GM12891 (cell line): ENCODE measurements at regions not wholly inside any gene's neighbourhood (a gene's known extent, or its start where the extent isn't known, plus 50 kb on each side); places are given as distances from the start of the nearest gene placed in this dataset.
"Not testable (repeated sequence)": the region's sequence is repeated elsewhere in the genome, so short reads cannot be mapped to it uniquely, and the experiment has no call there.

ENCODE experiments used
- DNase-seq: peaks from one replicate; pipeline ENCODE4 v3.0.0; 2011; ENCODE audit warnings: low spot score; ENCODE audit not compliant: insufficient read length
- FAIRE-seq: peaks from 2 replicates; lab custom pipeline; 2011; peaks lifted over from hg19 to GRCh38; lab: Jason Lieb, UNC
- PAX5 ChIP-seq: IDR thresholded peaks from 2 replicates; pipeline ENCODE4 v1.6.1; 2011; ENCODE audit warnings: low read length, moderate library complexity, mild to moderate bottlenecking; ENCODE audit not compliant: insufficient read depth, severe bottlenecking
- POLR2A ChIP-seq: IDR thresholded peaks from 2 replicates; pipeline ENCODE4 v1.6.1; 2011; ENCODE audit warnings: low read depth, low read length, control low read depth
- POLR2AphosphoS5 ChIP-seq: IDR thresholded peaks from 2 replicates; pipeline ENCODE4 v1.6.1; 2011; ENCODE audit warnings: low read depth, low read length, control low read depth
- POU2F2 ChIP-seq: IDR thresholded peaks from 2 replicates; pipeline ENCODE4 v1.6.1; 2011; ENCODE audit warnings: low read depth, mild to moderate bottlenecking, control low read depth, low read length, moderate library complexity
- SPI1 ChIP-seq: IDR thresholded peaks from 2 replicates; pipeline ENCODE4 v1.6.1; 2011; ENCODE audit warnings: low read depth, low read length, control low read depth
- TAF1 ChIP-seq: IDR thresholded peaks from 2 replicates; pipeline ENCODE4 v1.6.1; 2011; ENCODE audit warnings: low read depth, low read length, control low read depth

DNA sequence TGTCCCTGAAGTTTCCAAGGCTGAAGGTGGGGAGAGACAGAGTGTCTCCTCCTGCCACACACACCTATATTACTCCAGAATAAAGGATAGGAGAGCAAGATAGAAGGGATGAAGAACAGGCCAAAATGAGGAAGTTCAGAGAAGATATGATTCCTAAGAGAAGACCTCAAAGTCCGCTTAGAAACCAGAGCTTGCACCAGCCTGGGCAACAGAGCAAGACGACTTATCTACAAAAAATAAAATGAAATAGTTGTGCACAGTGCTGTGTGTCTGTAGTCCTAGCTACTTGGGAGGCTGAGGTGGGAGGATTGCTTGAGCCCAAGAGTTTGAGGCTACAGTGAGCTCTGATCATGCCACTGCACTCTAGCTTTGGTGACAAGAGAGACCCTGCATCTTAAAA lies 128.2 kb downstream of the HS3ST3B1 start:
- no peak for DNase-seq
- no peak for TF ChIP-seq SPI1
- no peak for TF ChIP-seq PAX5
- TF ChIP-seq TAF1: no peak
- no peak for TF ChIP-seq POLR2AphosphoS5
- TF ChIP-seq POU2F2: no peak
- no peak for TF ChIP-seq POLR2A
- no peak for FAIRE-seq

DNA sequence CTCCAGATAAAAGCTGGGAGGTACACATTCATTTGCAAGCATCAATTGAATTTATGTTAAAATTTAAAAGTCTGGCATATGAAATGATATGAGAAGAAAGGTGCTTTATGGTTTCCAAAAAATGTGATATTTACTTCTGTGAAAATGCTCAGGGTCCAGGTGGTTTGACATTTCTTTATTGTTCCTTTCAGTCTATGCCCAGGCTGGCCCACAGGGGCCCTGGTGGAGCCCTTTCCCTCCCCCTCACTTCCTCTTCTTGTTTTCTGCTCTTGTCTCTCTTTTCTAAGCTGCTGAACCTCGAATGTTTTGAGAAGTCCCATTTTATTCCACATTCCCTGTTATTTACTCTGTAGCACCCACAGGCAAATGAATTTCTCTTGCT lies 127.8 kb downstream of the HS3ST3B1 start:
- TF ChIP-seq TAF1 (no peak), SPI1 (peak; percentile 49; the same call in 1 of the 2 replicates)
- FAIRE-seq: no peak
- no peak for DNase-seq

DNA sequence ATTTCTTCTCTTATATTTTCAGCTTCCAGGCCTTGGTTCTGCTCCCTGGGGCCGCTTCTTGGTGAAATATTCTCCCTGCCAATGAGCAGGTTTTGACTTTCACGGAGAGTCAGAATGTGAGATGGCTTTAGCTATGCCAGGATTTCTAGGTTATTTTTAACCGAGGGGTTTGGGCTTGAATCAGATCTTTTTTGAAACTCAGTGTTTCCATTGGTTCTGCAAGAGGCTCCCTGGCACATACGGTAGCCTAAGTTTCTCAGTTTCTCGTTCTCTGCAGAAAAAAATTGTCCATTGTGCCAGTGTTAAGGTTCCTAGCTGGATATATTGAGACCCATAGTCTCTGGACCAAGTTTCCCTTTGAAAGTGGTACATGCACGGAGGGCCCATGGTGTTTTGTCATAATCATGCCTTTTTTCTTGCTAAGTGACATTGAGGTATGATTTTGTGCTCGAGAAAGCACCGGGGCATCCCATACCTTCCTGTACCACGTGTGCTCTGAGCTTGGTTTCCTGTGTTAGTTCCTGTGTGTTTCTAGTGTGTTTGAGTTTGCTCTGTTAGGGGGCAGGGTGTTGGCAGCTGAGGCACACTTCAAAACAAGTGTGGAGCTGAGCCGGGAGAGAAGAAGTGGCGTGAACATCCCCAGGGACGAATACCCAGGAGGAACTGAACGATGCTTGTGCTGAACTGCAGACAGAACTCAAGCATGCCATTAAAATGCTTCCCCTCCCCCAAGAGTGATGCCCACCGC lies 127.2 kb downstream of the HS3ST3B1 start:
- TF ChIP-seq SPI1 (no peak), PAX5 (no peak), POLR2A (no peak), POLR2AphosphoS5 (no peak)
- FAIRE-seq (no peak), DNase-seq (no peak)

DNA sequence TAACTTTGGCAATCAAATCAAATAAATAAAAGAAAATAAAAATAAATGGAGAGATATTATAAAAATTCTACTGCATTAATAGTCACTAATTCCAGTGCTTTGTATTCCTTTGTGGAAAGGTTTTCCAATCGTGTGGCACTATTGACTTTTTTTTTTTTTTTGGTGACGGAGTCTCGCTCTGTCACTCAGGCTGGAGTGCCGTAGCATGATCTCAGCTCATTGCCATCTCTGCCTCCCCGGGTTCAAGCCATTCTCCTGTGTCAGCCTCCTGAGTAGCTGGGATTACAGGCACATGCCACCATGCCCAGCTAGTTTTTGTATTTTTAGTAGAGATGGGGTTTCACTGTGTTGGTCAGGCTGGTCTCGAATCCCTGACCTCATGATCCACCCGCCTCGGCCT lies 122.3 kb downstream of the HS3ST3B1 start:
- not testable (repeated sequence) for FAIRE-seq

DNA sequence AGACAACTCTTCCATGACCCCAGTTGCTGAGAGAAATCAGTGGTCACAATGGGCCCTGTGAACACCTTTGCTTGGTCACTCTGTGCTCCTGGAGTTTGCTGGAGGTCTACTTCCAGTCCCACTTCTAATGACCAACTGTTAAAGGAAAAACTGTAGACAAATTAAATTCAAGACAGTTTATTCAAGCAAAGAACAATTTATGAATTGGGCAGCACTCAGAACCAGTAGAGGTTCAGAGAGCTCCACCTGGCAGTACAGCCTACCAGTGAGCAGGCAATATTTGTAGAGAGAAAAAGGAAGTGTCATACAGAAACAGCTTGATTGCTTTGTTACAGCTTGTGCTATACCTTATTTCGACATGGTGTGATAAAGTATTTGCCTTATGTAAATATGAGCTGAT lies 116.5 kb downstream of the HS3ST3B1 start:
- FAIRE-seq (no peak), DNase-seq (no peak)
- no peak for TF ChIP-seq SPI1
- no peak for TF ChIP-seq TAF1
- TF ChIP-seq POLR2A: no peak
- TF ChIP-seq PAX5: no peak
- TF ChIP-seq POLR2AphosphoS5: no peak
- TF ChIP-seq POU2F2: no peak

More for the DNA sequence above, 122.3 kb downstream of the HS3ST3B1 start:
- DNase-seq: not testable (repeated sequence)

DNA sequence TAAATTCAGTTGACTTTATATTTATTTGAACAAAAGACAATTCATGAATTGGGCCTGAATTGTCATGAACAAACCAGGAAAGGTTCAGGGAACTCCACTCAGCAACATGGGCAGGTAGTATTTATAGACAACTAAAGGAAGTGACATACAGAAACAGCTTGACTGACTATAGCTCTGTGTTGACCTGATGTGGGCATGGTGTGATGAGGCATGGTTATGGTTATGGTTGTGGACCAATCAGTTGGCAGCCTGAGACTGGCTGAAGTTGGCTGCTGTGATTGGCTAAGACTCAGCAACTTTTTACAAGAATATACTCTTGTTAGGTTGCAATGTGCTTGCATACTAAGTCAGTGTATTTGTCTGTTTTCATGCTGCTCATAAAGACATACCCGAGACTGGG lies 108.4 kb downstream of the HS3ST3B1 start:
- TF ChIP-seq TAF1: no peak
- TF ChIP-seq POU2F2: no peak
- no peak for TF ChIP-seq POLR2AphosphoS5
- no peak for TF ChIP-seq PAX5
- TF ChIP-seq POLR2A: no peak
- TF ChIP-seq SPI1: no peak
- no peak for FAIRE-seq
- DNase-seq: no peak

DNA sequence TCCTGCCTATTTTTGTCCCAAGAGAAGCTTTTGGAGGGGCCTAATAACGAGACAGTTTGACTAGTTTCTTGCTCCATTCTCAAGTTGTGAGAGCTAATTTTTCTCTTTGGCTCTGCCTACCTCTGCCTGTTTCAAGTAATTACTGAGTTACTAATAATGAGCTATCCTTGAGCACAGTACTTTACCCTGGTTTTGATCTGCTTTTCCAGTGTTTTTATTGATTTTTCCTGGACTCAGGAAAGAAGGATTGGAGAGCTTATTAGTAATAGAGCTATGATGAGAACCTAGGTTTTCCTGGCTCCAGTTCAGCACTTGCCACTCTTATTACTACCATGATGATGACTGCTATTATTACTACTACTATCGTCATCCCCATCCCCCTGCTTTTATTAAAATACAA lies 106.7 kb downstream of the HS3ST3B1 start:
- DNase-seq: no peak
- FAIRE-seq: no peak
- no peak for TF ChIP-seq TAF1
- no peak for TF ChIP-seq POLR2AphosphoS5
- no peak for TF ChIP-seq SPI1
- TF ChIP-seq PAX5: no peak
- TF ChIP-seq POLR2A: no peak
- no peak for TF ChIP-seq POU2F2

DNA sequence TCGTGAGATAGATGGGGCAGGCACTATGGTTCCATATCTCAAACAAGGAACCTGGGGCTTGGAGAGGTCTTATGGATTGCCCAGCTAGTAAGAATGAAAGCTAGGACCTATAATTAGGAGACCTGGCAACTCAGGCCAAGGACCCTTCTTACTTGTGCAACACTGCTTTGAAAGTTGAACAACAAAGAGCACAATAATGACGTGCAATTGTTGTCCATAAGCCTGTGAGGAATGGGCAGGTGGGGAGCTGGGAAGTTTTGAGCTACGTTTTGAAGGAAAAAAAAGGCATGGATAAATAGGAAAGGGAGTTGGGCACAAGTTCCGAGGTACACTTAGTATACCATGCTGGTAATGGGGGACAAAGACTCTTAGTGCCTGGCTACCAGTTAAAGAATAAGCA lies 104.3 kb downstream of the HS3ST3B1 start:
- FAIRE-seq (no peak), DNase-seq (no peak)
- TF ChIP-seq POU2F2 (no peak), POLR2AphosphoS5 (no peak), PAX5 (no peak), TAF1 (no peak), SPI1 (no peak), POLR2A (no peak)
